GM19395 (cell line): ENCODE measurements at regions not wholly inside any gene's neighbourhood (a gene's known extent, or its start where the extent isn't known, plus 50 kb on each side); places are given as distances from the start of the nearest gene placed in this dataset.

Experiments
- ATAC-seq: cut with Tn5 transposase; IDR thresholded peaks from one replicate; pipeline ENCODE4 v1.9.1; 2021; ENCODE audit warnings: mild to moderate bottlenecking, moderate library complexity; ENCODE audit not compliant: unreplicated experiment

GRCh38 chr22:47567126-47568090 is 805.0 kb downstream of the TBC1D22A start:
- no peak for ATAC-seq

- ATAC-seq: no peak
Measured at GRCh38 chr22:47566491-47566890, 804.0 kb downstream of the TBC1D22A start.

GRCh38 chr22:47565607-47566006 is 803.2 kb downstream of the TBC1D22A start:
- no peak for ATAC-seq

- ATAC-seq: no peak
Measured at GRCh38 chr22:47564651-47565434, 802.4 kb downstream of the TBC1D22A start.

- no peak for ATAC-seq
Measured at GRCh38 chr22:47564158-47564450, 801.7 kb downstream of the TBC1D22A start.

- ATAC-seq: no peak
Measured at GRCh38 chr22:47563406-47564157, 801.1 kb downstream of the TBC1D22A start.

GRCh38 chr22:47561766-47562165 is 799.3 kb downstream of the TBC1D22A start:
- ATAC-seq: no peak

- ATAC-seq: no peak
Measured at GRCh38 chr22:47561115-47561675, 798.7 kb downstream of the TBC1D22A start.

- no peak for ATAC-seq
Measured at GRCh38 chr22:47558828-47559700, 796.6 kb downstream of the TBC1D22A start.

- no peak for ATAC-seq
Measured at GRCh38 chr22:47556473-47556872, 794.0 kb downstream of the TBC1D22A start.

GRCh38 chr22:47553436-47553835 is 791.0 kb downstream of the TBC1D22A start:
- ATAC-seq: no peak

GRCh38 chr22:47552541-47553205 is 790.2 kb downstream of the TBC1D22A start:
- no peak for ATAC-seq

GRCh38 chr22:47552024-47552423 is 789.6 kb downstream of the TBC1D22A start:
- ATAC-seq: no peak

- ATAC-seq: no peak
Measured at GRCh38 chr22:47551431-47551775, 789.0 kb downstream of the TBC1D22A start.

- ATAC-seq: no peak
Measured at GRCh38 chr22:47550524-47551430, 788.3 kb downstream of the TBC1D22A start.

- no peak for ATAC-seq
Measured at GRCh38 chr22:47549741-47550340, 787.4 kb downstream of the TBC1D22A start.

GRCh38 chr22:47548953-47549740 is 786.7 kb downstream of the TBC1D22A start:
- ATAC-seq: no peak
